GM19395 (cell line): ENCODE measurements at regions not wholly inside any gene's neighbourhood (a gene's known extent, or its start where the extent isn't known, plus 50 kb on each side); places are given as distances from the start of the nearest gene placed in this dataset.
"Not testable (repeated sequence)": the region's sequence is repeated elsewhere in the genome, so short reads cannot be mapped to it uniquely, and the experiment has no call there.

Experiments
- ATAC-seq: cut with Tn5 transposase; IDR thresholded peaks from one replicate; pipeline ENCODE4 v1.9.1; 2021; ENCODE audit warnings: mild to moderate bottlenecking, moderate library complexity; ENCODE audit not compliant: unreplicated experiment

GRCh38 chr7:52782348-52782747 is 253.1 kb upstream of the POM121L12 start:
- no peak for ATAC-seq

GRCh38 chr7:52781250-52781649 is 254.2 kb upstream of the POM121L12 start:
- no peak for ATAC-seq

GRCh38 chr7:52779004-52779403 is 256.4 kb upstream of the POM121L12 start:
- ATAC-seq: no peak

GRCh38 chr7:52777051-52777822 is 258.2 kb upstream of the POM121L12 start:
- no peak for ATAC-seq

- no peak for ATAC-seq
Observed at GRCh38 chr7:52775876-52776275, 259.6 kb upstream of the POM121L12 start.

GRCh38 chr7:52771177-52771576 is 264.3 kb upstream of the POM121L12 start:
- ATAC-seq: no peak

GRCh38 chr7:52764492-52765169 is 270.8 kb upstream of the POM121L12 start:
- ATAC-seq: no peak

GRCh38 chr7:52758356-52758755 is 277.1 kb upstream of the POM121L12 start:
- no peak for ATAC-seq

GRCh38 chr7:52753855-52754254 is 281.6 kb upstream of the POM121L12 start:
- ATAC-seq: no peak

- ATAC-seq: no peak
Observed at GRCh38 chr7:52752891-52753290, 282.5 kb upstream of the POM121L12 start.

- no peak for ATAC-seq
Observed at GRCh38 chr7:52749880-52750279, 285.6 kb upstream of the POM121L12 start.

- no peak for ATAC-seq
Observed at GRCh38 chr7:52747817-52748216, 287.6 kb upstream of the POM121L12 start.

GRCh38 chr7:52741670-52742290 is 293.7 kb upstream of the POM121L12 start:
- no peak for ATAC-seq

- no peak for ATAC-seq
Observed at GRCh38 chr7:52735656-52736055, 299.8 kb upstream of the POM121L12 start.

- ATAC-seq: not testable (repeated sequence)
Observed at GRCh38 chr7:52728683-52729082, 306.8 kb upstream of the POM121L12 start.

- ATAC-seq: no peak
Observed at GRCh38 chr7:52727632-52728031, 307.8 kb upstream of the POM121L12 start.

- ATAC-seq: no peak
Observed at GRCh38 chr7:52726986-52727385, 308.4 kb upstream of the POM121L12 start.

- ATAC-seq: no peak
Observed at GRCh38 chr7:52726493-52726892, 308.9 kb upstream of the POM121L12 start.

- no peak for ATAC-seq
Observed at GRCh38 chr7:52723606-52724005, 311.8 kb upstream of the POM121L12 start.

- no peak for ATAC-seq
Observed at GRCh38 chr7:52720856-52721255, 314.6 kb upstream of the POM121L12 start.

GRCh38 chr7:52719677-52720076 is 315.8 kb upstream of the POM121L12 start:
- no peak for ATAC-seq

- ATAC-seq: no peak
Observed at GRCh38 chr7:52715701-52716100, 319.7 kb upstream of the POM121L12 start.
